B cell (primary cell): ENCODE measurements at regions not wholly inside any gene's neighbourhood (a gene's known extent, or its start where the extent isn't known, plus 50 kb on each side); places are given as distances from the start of the nearest gene placed in this dataset.

Experiments used
- ATAC-seq: fragments of 200-7000 bp; cut with Tn5 transposase; one replicate; pipeline ENCODE4 v1.10.0; 2021; ENCODE audit warnings: low read depth, mild to moderate bottlenecking, moderate number of reproducible peaks, moderate library complexity
- CTCF ChIA-PET: fragments of 350-600 bp; sonication (Branson Sonifier 250); formaldehyde crosslinking; loops from one replicate; lab custom pipeline; 2021; ENCODE audit warnings: antibody characterized with exemption, inconsistent platforms; lab: Charles Lee
- POLR2A ChIA-PET: fragments of 350-600 bp; sonication (Branson Sonifier 250); formaldehyde crosslinking; loops from one replicate; lab custom pipeline; 2021; ENCODE audit warnings: antibody characterized with exemption; lab: Charles Lee
- DNase-seq: peaks from one replicate; pipeline ENCODE4 v3.0.0; 2013
- H2AFZ ChIP-seq: 2 replicates; pipeline ENCODE4 v1.6.1; 2012; ENCODE audit warnings: mild to moderate bottlenecking, low read depth, low read length; ENCODE audit not compliant: insufficient read depth, poor library complexity, severe bottlenecking
- H3K27ac ChIP-seq, 2 donors: 1 replicate in 1 of 2; 2 replicates in 1 of 2; pipeline ENCODE4 v1.5.1; 2012 to 2013; ENCODE audit warnings: low read length in 2 of 2, mild to moderate bottlenecking in 2 of 2, moderate library complexity in 1 of 2
- H3K27me3 ChIP-seq, 4 experiments: fragments of 200-600 bp in 1 of 4; sonication (generic) in 1 of 4; replicated peaks in 1 of 4; 1 replicate in 2 of 4; 2 replicates in 2 of 4; pipeline versions ENCODE4 v1.6.1 to v1.7.0; 2013 to 2016; ENCODE audit warnings: low read length in 3 of 4, mild to moderate bottlenecking in 2 of 4, mixed read lengths in 1 of 4, moderate library complexity in 1 of 4; ENCODE audit not compliant: insufficient read depth in 4 of 4, control insufficient read depth in 3 of 4; ENCODE audit errors: control extremely low read depth in 1 of 4
- H3K36me3 ChIP-seq, 2 experiments: replicated peaks in 1 of 2; 1 replicate in 1 of 2; 2 replicates in 1 of 2; pipeline versions ENCODE4 v1.6.1 to v1.7.1; 2013; ENCODE audit warnings: low read length in 1 of 2; ENCODE audit not compliant: insufficient read depth in 2 of 2, control insufficient read depth in 1 of 2; ENCODE audit errors: control extremely low read depth in 1 of 2, extremely low read depth in 1 of 2
- H3K4me1 ChIP-seq, 2 donors: fragments of 200-600 bp in 1 of 2; sonication (generic) in 1 of 2; 1 replicate in 1 of 2; 2 replicates in 1 of 2; pipeline versions ENCODE4 v1.5.1 to v1.6.1; 2013 to 2017; ENCODE audit warnings: low read length in 2 of 2; ENCODE audit not compliant: control insufficient read depth in 2 of 2, insufficient read depth in 2 of 2
- H3K4me2 ChIP-seq: replicated peaks from 2 replicates; pipeline ENCODE3; 2012; ENCODE audit warnings: mild to moderate bottlenecking, low read depth, low read length; ENCODE audit not compliant: poor library complexity, severe bottlenecking
- H3K4me3 ChIP-seq, 5 experiments: fragments of 200-600 bp in 1 of 5; sonication (generic) in 1 of 5; 1 replicate in 3 of 5; 2 replicates in 2 of 5; pipeline versions ENCODE4 v1.5.1 to v1.7.0; 2011 to 2016; ENCODE audit warnings: low read length in 4 of 5, mild to moderate bottlenecking in 4 of 5, low read depth in 2 of 5, control low read depth in 1 of 5, moderate library complexity in 1 of 5; ENCODE audit not compliant: insufficient read depth in 1 of 5; ENCODE audit errors: control extremely low read depth in 1 of 5, extremely low read depth in 1 of 5
- H3K79me2 ChIP-seq: fragments of 200-600 bp; sonication (generic); one replicate; pipeline ENCODE4 v1.6.0; 2016; ENCODE audit warnings: low read length; ENCODE audit not compliant: control insufficient read depth, insufficient read depth
- H3K9ac ChIP-seq: fragments of 200-600 bp; sonication (generic); 2 replicates; pipeline ENCODE4 v1.6.1; 2017; ENCODE audit warnings: mild to moderate bottlenecking, low read length, moderate library complexity
- H3K9me3 ChIP-seq, 3 donors: one replicate each; pipeline versions ENCODE4 v1.6.1 to v1.7.1; 2013; ENCODE audit warnings: low read length in 2 of 3; ENCODE audit not compliant: control insufficient read depth in 2 of 3, insufficient read depth in 1 of 3; ENCODE audit errors: control extremely low read depth in 1 of 3
- H4K20me1 ChIP-seq: 2 replicates; pipeline ENCODE4 v1.6.0; 2012; ENCODE audit warnings: mild to moderate bottlenecking, low read length; ENCODE audit not compliant: insufficient read depth, control insufficient read depth, poor library complexity, severe bottlenecking
- H3K27ac Mint-ChIP-seq: one replicate; pipeline ENCODE4 v1.8.0; 2021; ENCODE audit warnings: mixed read lengths
- H3K27me3 Mint-ChIP-seq: one replicate; pipeline ENCODE4 v1.8.0; 2021; ENCODE audit warnings: mixed read lengths
- H3K4me1 Mint-ChIP-seq: one replicate; pipeline ENCODE4 v1.8.0; 2021; ENCODE audit warnings: mixed read lengths
- H3K4me3 Mint-ChIP-seq: one replicate; pipeline ENCODE4 v1.8.0; 2021; ENCODE audit warnings: mixed read lengths
- H3K9me3 Mint-ChIP-seq: one replicate; pipeline ENCODE4 v1.8.0; 2022; ENCODE audit warnings: mixed read lengths; ENCODE audit not compliant: insufficient read depth
- CTCF ChIP-seq: fragments of 200-600 bp; IDR thresholded peaks from one replicate; pipeline ENCODE4 v1.8.0; 2022; ENCODE audit warnings: antibody characterized with exemption, mild to moderate bottlenecking
- EZH2 ChIP-seq: IDR thresholded peaks from 2 replicates; pipeline ENCODE4 v1.6.1; 2012; ENCODE audit warnings: borderline replicate concordance, low read depth, mild to moderate bottlenecking, moderate library complexity, low read length; ENCODE audit not compliant: insufficient read depth, poor library complexity, severe bottlenecking
- WGBS: methylation state at CpG from one replicate; pipeline ENCODE4 v1.1.5; 2013; ENCODE audit warnings: missing lambda C conversion rate; ENCODE audit not compliant: insufficient coverage; 5-methylcytosine and 5-hydroxymethylcytosine counted together
- intact Hi-C: fragments of 100-400 bp; cut with micrococcal nuclease; formaldehyde crosslinking; loops from one replicate; pipeline ENCODE4 v1.10.0; 2022

- H3K36me3 ChIP-seq: no peaks in the 10 kb centered on the region
- H3K9me3 ChIP-seq: no peaks in the 10 kb centered on the region
- H3K27ac ChIP-seq: no peak overlapping the region
- no peak overlapping the region for H3K27ac Mint-ChIP-seq
- no peak for TF ChIP-seq CTCF
- no peak for TF ChIP-seq EZH2
- ChIA-PET POLR2A (no interaction called here), CTCF (no interaction called here)
- no peaks in the 10 kb centered on the region for H3K27me3 Mint-ChIP-seq
- no peaks in the 10 kb centered on the region for H3K27me3 ChIP-seq
- H3K4me3 ChIP-seq: no peak overlapping the region
- no peak overlapping the region for H3K4me2 ChIP-seq
- WGBS: 73% methylated on average over 6 of the region's 6 CpGs
- DNase-seq (no peak), ATAC-seq (no peak)
- no peaks in the 10 kb centered on the region for H3K4me1 Mint-ChIP-seq
- H2AFZ ChIP-seq: no peak overlapping the region
- H3K9me3 Mint-ChIP-seq: no peaks in the 10 kb centered on the region
- no peaks in the 10 kb centered on the region for H4K20me1 ChIP-seq
- no peak overlapping the region for H3K9ac ChIP-seq
- no peak overlapping the region for H3K4me3 Mint-ChIP-seq
- intact Hi-C loops: no loop called here
- no peaks in the 10 kb centered on the region for H3K4me1 ChIP-seq
- H3K79me2 ChIP-seq: no peaks in the 10 kb centered on the region
These were observed 484.5 kb downstream of the LIG4 start for GRCh38 chr13:107730813-107731212.

- H3K4me1 ChIP-seq: no peaks in the 10 kb centered on the region
- WGBS: 17% methylated on average over 4 of the region's 13 CpGs
- H3K27me3 ChIP-seq: no peaks in the 10 kb centered on the region
- Mint-ChIP-seq H3K9me3 (peaks cover 14% of the 10 kb centered on the region), H3K27ac (no peak overlapping the region), H3K27me3 (no peaks in the 10 kb centered on the region), H3K4me1 (no peaks in the 10 kb centered on the region), H3K4me3 (no peak overlapping the region)
- no peaks in the 10 kb centered on the region for H4K20me1 ChIP-seq
- H3K4me3 ChIP-seq: no peak overlapping the region
- ATAC-seq: no peak
- H3K27ac ChIP-seq: no peak overlapping the region
- no peak overlapping the region for H3K4me2 ChIP-seq
- TF ChIP-seq EZH2: no peak
- TF ChIP-seq CTCF: no peak
- peaks cover 0 to 6% (median 0%) of the 10 kb centered on the region in 3 donors for H3K9me3 ChIP-seq
- DNase-seq: no peak
- ChIA-PET CTCF (no interaction called here), POLR2A (no interaction called here)
- no peaks in the 10 kb centered on the region for H3K36me3 ChIP-seq
- intact Hi-C loops: no loop called here
- no peak overlapping the region for H3K9ac ChIP-seq
- no peak overlapping the region for H2AFZ ChIP-seq
- H3K79me2 ChIP-seq: no peaks in the 10 kb centered on the region
These were observed 494.0 kb downstream of the LIG4 start for GRCh38 chr13:107721125-107721869.
